ENCODE measurements at regions not wholly inside any gene's neighbourhood (a gene's known extent, or its start where the extent isn't known, plus 50 kb on each side); places are given as distances from the start of the nearest gene placed in this dataset.

- intact Hi-C loops (cut with micrococcal nuclease; ENCODE audit: unreplicated experiment): loop anchor here (5.0 kb wide), 1 partner anchor 193 kb away; no protein-coding TSS in a partner anchor
- Mint-ChIP-seq H3K27me3 (ENCODE audit: unreplicated experiment) (no peaks in the 10 kb centered on the region), H3K4me1 (ENCODE audit: low read depth, unreplicated experiment) (peaks cover 51% of the 10 kb centered on the region), H3K9me3 (ENCODE audit: low read depth, unreplicated experiment) (no peaks in the 10 kb centered on the region), H3K27ac (ENCODE audit: unreplicated experiment) (peak overlapping the region; percentile 17), H3K36me3 (ENCODE audit: insufficient read depth, unreplicated experiment) (no peaks in the 10 kb centered on the region), H3K4me3 (ENCODE audit: low read depth, unreplicated experiment) (no peak overlapping the region)
- TF ChIP-seq CTCF (IDR thresholded peaks at IDR 0.05; ENCODE audit: unreplicated experiment): no peak
- peak; percentile 6 for DNase-seq
- CTCF ChIA-PET: no interaction called here
- BruUV-seq (replicated peaks): no TSS peak
Observed at GRCh38 chr7:116614499-116615262, 57.3 kb upstream of the MET start.

- Mint-ChIP-seq H3K9me3 (ENCODE audit: low read depth, unreplicated experiment) (peaks cover 2% of the 10 kb centered on the region), H3K36me3 (ENCODE audit: insufficient read depth, unreplicated experiment) (no peaks in the 10 kb centered on the region), H3K4me3 (ENCODE audit: low read depth, unreplicated experiment) (no peak overlapping the region), H3K27ac (ENCODE audit: unreplicated experiment) (no peak overlapping the region), H3K4me1 (ENCODE audit: low read depth, unreplicated experiment) (peaks cover 42% of the 10 kb centered on the region), H3K27me3 (ENCODE audit: unreplicated experiment) (no peaks in the 10 kb centered on the region)
- no TSS peak for BruUV-seq (replicated peaks)
- no peak for DNase-seq
- intact Hi-C loops (cut with micrococcal nuclease; ENCODE audit: unreplicated experiment): no loop called here
- no peak for TF ChIP-seq CTCF (IDR thresholded peaks at IDR 0.05; ENCODE audit: unreplicated experiment)
- CTCF ChIA-PET: no interaction called here
Observed at GRCh38 chr7:116616555-116617059, 55.4 kb upstream of the MET start.

- H3K36me3 Mint-ChIP-seq (ENCODE audit: insufficient read depth, unreplicated experiment): no peaks in the 10 kb centered on the region
- no peak overlapping the region for H3K27ac Mint-ChIP-seq (ENCODE audit: unreplicated experiment)
- no peak for TF ChIP-seq CTCF (IDR thresholded peaks at IDR 0.05; ENCODE audit: unreplicated experiment)
- peaks cover 2% of the 10 kb centered on the region for H3K9me3 Mint-ChIP-seq (ENCODE audit: low read depth, unreplicated experiment)
- BruUV-seq (replicated peaks): no TSS peak
- DNase-seq: no peak
- H3K4me1 Mint-ChIP-seq (ENCODE audit: low read depth, unreplicated experiment): peaks cover 42% of the 10 kb centered on the region
- no peaks in the 10 kb centered on the region for H3K27me3 Mint-ChIP-seq (ENCODE audit: unreplicated experiment)
- intact Hi-C loops (cut with micrococcal nuclease; ENCODE audit: unreplicated experiment): no loop called here
- CTCF ChIA-PET: no interaction called here
- H3K4me3 Mint-ChIP-seq (ENCODE audit: low read depth, unreplicated experiment): no peak overlapping the region
Observed at GRCh38 chr7:116617878-116618277, 54.1 kb upstream of the MET start.

GRCh38 chr7:116618338-116619128 is 53.5 kb upstream of the MET start:
- TF ChIP-seq CTCF (IDR thresholded peaks at IDR 0.05; ENCODE audit: unreplicated experiment): no peak
- Mint-ChIP-seq H3K36me3 (ENCODE audit: insufficient read depth, unreplicated experiment) (no peaks in the 10 kb centered on the region), H3K27ac (ENCODE audit: unreplicated experiment) (no peak overlapping the region), H3K9me3 (ENCODE audit: low read depth, unreplicated experiment) (peaks cover 2% of the 10 kb centered on the region), H3K4me1 (ENCODE audit: low read depth, unreplicated experiment) (peaks cover 36% of the 10 kb centered on the region), H3K27me3 (ENCODE audit: unreplicated experiment) (no peaks in the 10 kb centered on the region), H3K4me3 (ENCODE audit: low read depth, unreplicated experiment) (no peak overlapping the region)
- intact Hi-C loops (cut with micrococcal nuclease; ENCODE audit: unreplicated experiment): no loop called here
- no TSS peak for BruUV-seq (replicated peaks)
- DNase-seq: no peak
- CTCF ChIA-PET: no interaction called here
